ENCODE measurements at regions not wholly inside any gene's neighbourhood (a gene's known extent, or its start where the extent isn't known, plus 50 kb on each side); places are given as distances from the start of the nearest gene placed in this dataset.
"Not testable (repeated sequence)": the region's sequence is repeated elsewhere in the genome, so short reads cannot be mapped to it uniquely, and the experiment has no call there.

- DNase-seq: no peak
These were observed 498.6 kb downstream of the EBF1 start for GRCh38 chr5:158601118-158601517.

GRCh38 chr5:158600679-158601078 is 499.0 kb downstream of the EBF1 start:
- DNase-seq: no peak

GRCh38 chr5:158599157-158599556 is 500.6 kb downstream of the EBF1 start:
- DNase-seq: peak; percentile 66

- DNase-seq: no peak
These were observed 505.0 kb downstream of the EBF1 start for GRCh38 chr5:158594595-158595242.

GRCh38 chr5:158593925-158594324 is 505.8 kb downstream of the EBF1 start:
- DNase-seq: no peak

GRCh38 chr5:158591301-158591863 is 508.3 kb downstream of the EBF1 start:
- DNase-seq: peak; percentile 81

- DNase-seq: peak; percentile 11
These were observed 508.9 kb downstream of the EBF1 start for GRCh38 chr5:158590746-158591300.

GRCh38 chr5:158589939-158590338 is 509.8 kb downstream of the EBF1 start:
- peak; percentile 25 for DNase-seq

- DNase-seq: no peak
These were observed 511.1 kb downstream of the EBF1 start for GRCh38 chr5:158588617-158589016.

- no peak for DNase-seq
These were observed 513.7 kb downstream of the EBF1 start for GRCh38 chr5:158586054-158586453.

- not testable (repeated sequence) for DNase-seq
These were observed 517.0 kb downstream of the EBF1 start for GRCh38 chr5:158582669-158583068.

GRCh38 chr5:158573829-158574228 is 525.9 kb downstream of the EBF1 start:
- no peak for DNase-seq

GRCh38 chr5:158570502-158570901 is 529.2 kb downstream of the EBF1 start:
- DNase-seq: peak; percentile 50

GRCh38 chr5:158569534-158569933 is 530.2 kb downstream of the EBF1 start:
- peak; percentile 31 for DNase-seq

GRCh38 chr5:158565017-158565789 is 534.5 kb downstream of the EBF1 start:
- no peak for DNase-seq

GRCh38 chr5:158563760-158564390 is 535.8 kb downstream of the EBF1 start:
- DNase-seq: no peak

- peak; percentile 22 for DNase-seq
These were observed 538.0 kb downstream of the EBF1 start for GRCh38 chr5:158561562-158562190.

GRCh38 chr5:158560170-158560569 is 539.5 kb downstream of the EBF1 start:
- DNase-seq: peak; percentile 26

GRCh38 chr5:158559643-158560042 is 540.1 kb downstream of the EBF1 start:
- DNase-seq: no peak

- DNase-seq: no peak
These were observed 540.6 kb downstream of the EBF1 start for GRCh38 chr5:158559066-158559465.

GRCh38 chr5:158553962-158554336 is 545.8 kb downstream of the EBF1 start:
- no peak for DNase-seq

GRCh38 chr5:158553195-158553961 is 546.3 kb downstream of the EBF1 start:
- DNase-seq: peak; percentile 85
